Umbilical cord (tissue), 1 donor: ENCODE measurements at regions not wholly inside any gene's neighbourhood (a gene's known extent, or its start where the extent isn't known, plus 50 kb on each side); places are given as distances from the start of the nearest gene placed in this dataset.

ENCODE experiments used
- DNase-seq: peaks from one replicate; pipeline ENCODE4 v3.0.0-alpha.2; 2015; ENCODE audit warnings: low spot score

GRCh38 chr1:193754732-193755427 lies 568.5 kb upstream of the B3GALT2 start:
- no peak for DNase-seq

GRCh38 chr1:193754151-193754550 lies 567.7 kb upstream of the B3GALT2 start:
- DNase-seq = no peak

GRCh38 chr1:193753038-193753756 lies 566.8 kb upstream of the B3GALT2 start:
- DNase-seq = no peak

GRCh38 chr1:193749868-193750267 lies 563.5 kb upstream of the B3GALT2 start:
- no peak for DNase-seq

GRCh38 chr1:193747579-193747978 lies 561.2 kb upstream of the B3GALT2 start:
- no peak for DNase-seq

- no peak for DNase-seq
These were observed 554.8 kb upstream of the B3GALT2 start for GRCh38 chr1:193741228-193741627.

- no peak for DNase-seq
These were observed 554.3 kb upstream of the B3GALT2 start for GRCh38 chr1:193740762-193741161.

- DNase-seq = no peak
These were observed 550.1 kb upstream of the B3GALT2 start for GRCh38 chr1:193736507-193736906.

GRCh38 chr1:193733674-193734073 lies 547.3 kb upstream of the B3GALT2 start:
- DNase-seq = no peak

GRCh38 chr1:193730017-193730416 lies 543.6 kb upstream of the B3GALT2 start:
- DNase-seq = peak; percentile 70

GRCh38 chr1:193729429-193729828 lies 543.0 kb upstream of the B3GALT2 start:
- peak; percentile 13 for DNase-seq

- DNase-seq = no peak
These were observed 541.4 kb upstream of the B3GALT2 start for GRCh38 chr1:193727850-193728249.

GRCh38 chr1:193726722-193727121 lies 540.3 kb upstream of the B3GALT2 start:
- DNase-seq = no peak

- no peak for DNase-seq
These were observed 526.0 kb upstream of the B3GALT2 start for GRCh38 chr1:193712392-193712791.

GRCh38 chr1:193709607-193710006 lies 523.2 kb upstream of the B3GALT2 start:
- no peak for DNase-seq

- no peak for DNase-seq
These were observed 521.0 kb upstream of the B3GALT2 start for GRCh38 chr1:193707271-193708021.

- no peak for DNase-seq
These were observed 520.4 kb upstream of the B3GALT2 start for GRCh38 chr1:193706766-193707165.

- no peak for DNase-seq
These were observed 519.2 kb upstream of the B3GALT2 start for GRCh38 chr1:193705554-193705981.

- peak; percentile 63 for DNase-seq
These were observed 517.2 kb upstream of the B3GALT2 start for GRCh38 chr1:193703655-193704054.

- DNase-seq = peak; percentile 63
These were observed 516.7 kb upstream of the B3GALT2 start for GRCh38 chr1:193703121-193703520.

GRCh38 chr1:193701759-193702158 lies 515.3 kb upstream of the B3GALT2 start:
- no peak for DNase-seq

- DNase-seq = peak; percentile 35
These were observed 514.4 kb upstream of the B3GALT2 start for GRCh38 chr1:193700710-193701355.
